ENCODE measurements at regions not wholly inside any gene's neighbourhood (a gene's known extent, or its start where the extent isn't known, plus 50 kb on each side); places are given as distances from the start of the nearest gene placed in this dataset.

- DNase-seq, result no peak
Measured at GRCh38 chr10:28783087-28783486, 105.8 kb downstream of the BAMBI start.

- DNase-seq, result no peak
Measured at GRCh38 chr10:28785018-28785417, 107.7 kb downstream of the BAMBI start.

GRCh38 chr10:28788252-28788651, 110.9 kb downstream of the BAMBI start:
- DNase-seq, result no peak

GRCh38 chr10:28788762-28789161, 111.4 kb downstream of the BAMBI start:
- no peak for DNase-seq

- DNase-seq, result no peak
Measured at GRCh38 chr10:28790146-28790545, 112.8 kb downstream of the BAMBI start.

- no peak for DNase-seq
Measured at GRCh38 chr10:28793482-28793881, 116.2 kb downstream of the BAMBI start.

- DNase-seq, result no peak
Measured at GRCh38 chr10:28794986-28795385, 117.7 kb downstream of the BAMBI start.

- DNase-seq, result no peak
Measured at GRCh38 chr10:28796606-28797512, 119.5 kb downstream of the BAMBI start.

GRCh38 chr10:28797904-28798371, 120.6 kb downstream of the BAMBI start:
- DNase-seq, result no peak

- DNase-seq, result no peak
Measured at GRCh38 chr10:28798428-28798955, 121.2 kb downstream of the BAMBI start.

GRCh38 chr10:28798964-28799363, 121.6 kb downstream of the BAMBI start:
- DNase-seq, result no peak

GRCh38 chr10:28800144-28800543, 122.8 kb downstream of the BAMBI start:
- DNase-seq, result no peak

- no peak for DNase-seq
Measured at GRCh38 chr10:28801247-28801646, 123.9 kb downstream of the BAMBI start.

- DNase-seq, result no peak
Measured at GRCh38 chr10:28801869-28802268, 124.5 kb downstream of the BAMBI start.

- DNase-seq, result no peak
Measured at GRCh38 chr10:28805390-28805789, 128.1 kb downstream of the BAMBI start.

GRCh38 chr10:28806488-28806941, 129.2 kb downstream of the BAMBI start:
- no peak for DNase-seq

GRCh38 chr10:28806951-28807759, 129.8 kb downstream of the BAMBI start:
- no peak for DNase-seq

- no peak for DNase-seq
Measured at GRCh38 chr10:28807760-28808613, 130.7 kb downstream of the BAMBI start.

GRCh38 chr10:28808693-28809092, 131.4 kb downstream of the BAMBI start:
- DNase-seq, result no peak

- no peak for DNase-seq
Measured at GRCh38 chr10:28810057-28810870, 132.9 kb downstream of the BAMBI start.

- no peak for DNase-seq
Measured at GRCh38 chr10:28811639-28812349, 134.5 kb downstream of the BAMBI start.

All from stimulated activated naive CD4-positive, alpha-beta T cell treated with Interleukin-2 at 50 U/mL for 16 hours (primary cell).